GM19035 (cell line): ENCODE measurements at regions not wholly inside any gene's neighbourhood (a gene's known extent, or its start where the extent isn't known, plus 50 kb on each side); places are given as distances from the start of the nearest gene placed in this dataset.
"Not testable (repeated sequence)": the region's sequence is repeated elsewhere in the genome, so short reads cannot be mapped to it uniquely, and the experiment has no call there.

Source experiments
- ATAC-seq: cut with Tn5 transposase; IDR thresholded peaks from one replicate; pipeline ENCODE4 v1.9.1; 2021; ENCODE audit not compliant: unreplicated experiment

GRCh38 chr2:17258861-17259260 is 259.4 kb downstream of the RAD51AP2 start:
- ATAC-seq, result no peak

DNA sequence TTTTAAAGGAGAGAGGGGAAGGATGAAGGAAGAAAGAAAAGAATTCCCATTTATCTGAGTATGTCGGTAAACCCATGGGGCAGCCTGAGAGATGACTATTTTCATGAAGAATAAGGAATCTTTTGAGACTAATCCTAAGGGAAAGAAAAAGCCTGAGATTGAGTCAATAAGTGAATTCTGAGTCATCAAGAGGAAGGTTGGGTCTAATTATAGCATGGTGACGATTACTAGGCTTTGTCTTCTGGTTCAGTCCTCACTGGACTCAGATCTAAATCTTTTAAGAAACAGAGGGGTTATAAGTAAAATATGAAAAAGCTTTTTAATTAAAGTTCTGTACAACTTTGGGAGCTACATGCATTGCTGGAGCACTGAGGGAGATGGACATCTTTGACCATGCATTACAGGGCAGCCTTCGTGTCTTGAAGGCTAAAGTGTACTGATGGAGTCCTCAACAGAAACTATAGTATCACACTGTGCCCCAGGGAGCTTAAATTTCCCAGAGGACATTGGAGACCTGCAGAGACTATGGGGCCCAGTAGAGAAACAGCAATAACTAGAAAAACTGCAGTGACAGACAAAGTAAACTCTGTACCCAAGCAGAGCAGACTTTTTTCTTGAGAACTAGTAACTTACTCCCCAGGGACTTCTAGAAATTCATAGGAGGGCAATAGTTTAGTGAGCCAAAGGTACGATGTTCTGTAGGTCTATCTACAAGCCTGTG is 260.9 kb downstream of the RAD51AP2 start:
- no peak for ATAC-seq

GRCh38 chr2:17255071-17255470 is 263.2 kb downstream of the RAD51AP2 start:
- ATAC-seq, result no peak

DNA sequence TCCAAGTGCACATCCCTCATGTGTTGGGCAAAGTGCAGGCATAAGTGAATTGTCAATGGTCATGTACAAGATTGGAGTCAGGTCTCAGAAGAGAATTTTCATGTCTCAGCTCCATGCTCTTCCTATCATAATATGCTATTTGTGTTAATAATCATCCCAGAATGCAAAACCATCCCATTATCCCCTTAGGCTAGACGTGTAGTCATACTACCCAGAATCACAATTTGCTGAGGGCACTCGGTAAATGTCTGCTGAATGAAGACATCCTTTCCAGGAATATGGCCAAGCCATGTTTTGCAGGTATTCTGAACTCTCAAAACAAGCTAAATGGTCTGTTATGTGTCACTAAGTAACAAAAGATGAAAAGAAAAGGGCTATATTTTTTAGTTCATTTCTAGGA is 263.8 kb downstream of the RAD51AP2 start:
- no peak for ATAC-seq

- ATAC-seq, result no peak
These were observed 266.0 kb downstream of the RAD51AP2 start for GRCh38 chr2:17252258-17252657.

DNA sequence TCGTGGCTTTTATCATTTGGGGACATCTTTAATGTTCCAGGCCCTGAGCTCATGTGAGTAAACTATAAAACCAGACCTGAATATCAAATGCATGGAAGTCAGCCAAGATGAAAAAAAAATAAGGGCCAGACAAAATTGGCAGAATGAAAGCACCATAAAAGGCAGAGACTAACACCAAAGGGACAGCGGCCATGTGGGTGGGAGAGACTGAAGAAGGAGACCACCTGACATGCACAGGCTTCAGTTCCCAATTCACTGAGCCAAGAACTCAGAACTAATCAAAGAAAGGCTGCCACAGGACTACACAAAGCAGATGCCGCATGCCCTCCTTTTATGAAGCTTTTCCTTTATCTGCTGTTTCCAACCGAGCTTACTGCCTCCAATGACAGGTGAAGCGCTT is 267.1 kb downstream of the RAD51AP2 start:
- ATAC-seq, result no peak

DNA sequence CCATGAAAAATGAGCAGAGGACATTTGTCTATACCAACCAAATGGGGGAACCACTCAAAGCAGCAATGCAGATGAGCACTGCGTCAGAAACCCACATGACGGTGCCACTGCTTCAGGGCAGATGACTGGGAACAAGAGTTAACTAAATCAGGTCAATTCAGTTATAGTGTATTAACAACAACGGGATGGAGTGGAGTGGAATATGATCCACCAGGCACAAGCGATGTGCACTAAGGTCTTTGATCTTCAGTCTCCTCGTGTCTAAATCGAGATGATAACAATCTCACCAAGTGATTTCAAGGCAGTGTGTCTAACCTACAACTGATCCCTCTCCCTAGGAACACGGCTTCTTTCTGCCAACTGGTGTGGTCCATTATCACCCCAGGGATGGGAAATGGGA is 269.0 kb downstream of the RAD51AP2 start:
- no peak for ATAC-seq

- no peak for ATAC-seq
These were observed 272.3 kb downstream of the RAD51AP2 start for GRCh38 chr2:17245906-17246305.

- no peak for ATAC-seq
These were observed 275.3 kb downstream of the RAD51AP2 start for GRCh38 chr2:17242813-17243485.

GRCh38 chr2:17239550-17239949 is 278.7 kb downstream of the RAD51AP2 start:
- ATAC-seq, result no peak

GRCh38 chr2:17235167-17235566 is 283.1 kb downstream of the RAD51AP2 start:
- no peak for ATAC-seq

GRCh38 chr2:17232776-17233556 is 285.3 kb downstream of the RAD51AP2 start:
- ATAC-seq, result no peak

GRCh38 chr2:17231394-17231965 is 286.8 kb downstream of the RAD51AP2 start:
- no peak for ATAC-seq

- no peak for ATAC-seq
These were observed 288.8 kb downstream of the RAD51AP2 start for GRCh38 chr2:17229414-17229813.

DNA sequence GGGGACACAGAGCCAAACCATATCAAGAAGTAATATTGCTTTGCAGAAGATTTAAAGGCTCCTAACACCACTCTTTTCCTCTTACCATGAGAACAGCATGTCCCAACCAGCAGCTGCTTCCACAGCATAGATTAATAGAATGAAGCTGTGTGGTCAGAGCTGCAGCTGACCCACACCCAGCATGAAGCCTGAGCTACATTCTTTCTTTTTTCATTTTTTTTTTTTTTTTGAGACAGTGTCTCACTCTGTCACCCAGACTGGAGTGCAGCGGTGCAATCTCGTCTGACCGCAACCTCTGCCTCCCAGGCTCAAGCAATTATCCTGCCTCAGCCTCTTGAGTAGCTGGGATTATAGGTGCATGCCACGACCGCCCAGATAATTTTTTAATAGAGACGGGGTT is 289.8 kb downstream of the RAD51AP2 start:
- no peak for ATAC-seq

DNA sequence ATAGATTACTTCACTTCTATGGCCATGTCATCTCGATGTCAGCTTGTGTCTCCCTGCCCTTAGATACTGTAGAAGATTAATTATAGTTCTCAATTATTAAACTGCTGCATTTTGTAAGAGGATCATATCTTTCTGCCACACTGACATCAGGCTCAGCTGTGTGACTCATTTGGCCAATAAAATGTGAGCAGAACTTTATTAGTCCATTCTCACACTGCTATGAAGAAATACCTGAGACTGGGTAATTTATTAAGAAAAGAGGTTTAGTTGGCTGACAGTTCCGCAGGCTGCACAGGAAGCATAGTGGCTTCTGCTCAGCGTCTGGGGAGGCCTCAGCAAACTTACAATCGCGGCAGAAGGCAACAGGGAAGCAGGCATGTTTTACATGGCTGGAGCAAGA is 290.4 kb downstream of the RAD51AP2 start:
- no peak for ATAC-seq

DNA sequence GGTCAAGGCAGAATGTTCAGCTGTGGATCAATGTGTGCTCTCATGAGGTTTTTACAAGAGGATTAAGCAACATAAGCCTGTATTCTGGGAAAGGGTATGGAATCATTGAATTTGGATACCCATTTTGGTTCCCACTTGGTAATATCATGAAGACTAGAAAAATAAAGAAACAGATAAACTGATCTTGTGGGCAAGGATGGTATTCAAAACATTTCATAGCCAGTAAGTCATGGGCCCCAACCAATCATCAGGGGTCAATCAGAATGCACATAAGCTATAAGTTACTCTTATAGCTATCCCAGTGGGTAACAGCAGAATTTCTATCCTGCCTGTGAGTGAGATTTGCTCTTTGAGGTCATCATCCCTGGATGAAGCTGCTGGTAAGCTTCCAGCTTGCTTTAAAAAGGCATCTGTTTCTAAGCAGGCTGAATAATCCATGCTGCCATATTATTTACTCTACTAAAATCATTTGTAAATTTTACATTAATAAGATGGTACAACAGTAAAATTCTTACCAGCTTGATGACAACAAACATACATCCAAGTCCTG is 291.2 kb downstream of the RAD51AP2 start:
- ATAC-seq, result no peak

DNA sequence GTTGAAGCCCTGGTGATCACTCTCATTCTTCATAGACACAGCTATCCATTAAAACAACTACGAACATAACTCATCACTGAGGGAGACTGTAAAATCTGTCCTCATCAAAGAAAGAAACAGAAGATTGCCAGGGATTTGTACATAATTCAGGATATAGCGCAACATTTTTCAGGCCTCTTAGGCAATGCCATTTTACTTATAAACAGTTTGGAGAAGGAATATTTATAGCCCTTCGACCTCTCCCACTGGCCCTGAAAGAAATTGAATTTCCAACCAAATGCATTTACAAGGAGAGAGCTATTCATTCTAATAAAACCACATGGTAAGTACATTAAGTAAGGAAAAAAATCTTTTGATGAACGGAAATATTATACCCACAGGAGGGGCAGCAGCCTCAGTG is 295.0 kb downstream of the RAD51AP2 start:
- ATAC-seq, result no peak

DNA sequence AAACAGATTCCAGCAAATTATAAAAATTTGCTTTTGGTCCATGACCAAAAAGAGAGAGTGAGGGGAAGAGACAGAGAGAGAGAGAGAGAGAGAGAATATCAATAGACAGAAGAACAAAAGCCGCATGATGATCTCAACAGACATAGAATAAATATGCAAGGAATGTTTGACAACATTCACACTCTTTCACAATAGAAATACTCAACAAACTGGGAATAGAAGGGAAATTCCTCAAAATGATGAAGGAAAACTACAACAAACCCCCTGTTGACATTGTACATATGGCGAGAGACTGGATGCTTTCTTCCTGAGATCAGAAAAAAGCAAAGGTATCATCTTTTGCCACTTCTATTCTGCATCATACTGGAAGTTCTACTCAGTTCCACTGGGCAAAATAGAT is 309.7 kb downstream of the RAD51AP2 start:
- ATAC-seq, result no peak

GRCh38 chr2:17206771-17207170 is 311.5 kb downstream of the RAD51AP2 start:
- ATAC-seq, result no peak

DNA sequence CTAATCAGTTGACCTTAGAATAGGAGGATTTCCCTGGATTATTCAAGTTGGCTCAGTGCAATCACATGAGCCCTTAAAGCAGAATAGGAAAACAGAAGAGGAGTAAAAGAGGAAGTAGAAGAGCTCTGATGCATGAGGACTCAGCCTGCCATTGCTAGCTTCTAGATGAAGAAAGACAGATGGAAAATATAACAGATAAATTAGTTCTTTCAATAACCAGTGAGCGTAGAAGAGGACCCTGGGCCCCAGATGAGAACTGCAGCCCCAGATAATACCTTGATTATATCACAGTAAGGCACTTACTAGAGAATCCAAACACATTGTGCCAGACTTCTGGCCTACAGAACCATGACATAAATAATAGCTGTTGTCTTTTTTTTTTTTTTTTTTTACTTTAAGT is 314.0 kb downstream of the RAD51AP2 start:
- ATAC-seq, result not testable (repeated sequence)
